H1 (cell line): ENCODE measurements at regions not wholly inside any gene's neighbourhood (a gene's known extent, or its start where the extent isn't known, plus 50 kb on each side); places are given as distances from the start of the nearest gene placed in this dataset.

Source experiments
- CTCF ChIA-PET: fragments of 300-600 bp; sonication (Branson Sonifier 250); formaldehyde crosslinking; loops from one replicate; lab custom pipeline; 2021; ENCODE audit not compliant: partially characterized antibody; lab: Charles Lee
- POLR2A ChIA-PET: fragments of 300-600 bp; sonication (Branson Sonifier 250); formaldehyde crosslinking; loops from one replicate; lab custom pipeline; 2021; ENCODE audit warnings: inconsistent platforms; ENCODE audit not compliant: partially characterized antibody; lab: Charles Lee
- DNase-seq, 2 experiments: peaks; one replicate each; pipeline versions ENCODE4 v3.0.0 to v3.0.0-alpha.2; 2010 to 2022; ENCODE audit warnings: low spot score in 2 of 2, low read depth in 1 of 2, mixed read lengths in 1 of 2
- FAIRE-seq: peaks from 2 replicates; lab custom pipeline; 2011; peaks lifted over from hg19 to GRCh38; lab: Jason Lieb, UNC
- H2AFZ ChIP-seq: 2 replicates; pipeline ENCODE4 v1.8.1; 2012; ENCODE audit warnings: low read length, inconsistent platforms
- H2AK5ac ChIP-seq: 2 replicates; pipeline ENCODE4 v1.6.1; 2013; ENCODE audit warnings: low read depth, low read length
- H2BK120ac ChIP-seq: replicated peaks from 2 replicates; pipeline ENCODE3; 2013; ENCODE audit warnings: low read depth, low read length, inconsistent platforms
- H2BK12ac ChIP-seq: 2 replicates; pipeline ENCODE4 v1.6.1; 2013; ENCODE audit warnings: low read depth, low read length
- H2BK15ac ChIP-seq: 2 replicates; pipeline ENCODE4 v1.6.1; 2013; ENCODE audit warnings: low read length
- H2BK20ac ChIP-seq: 2 replicates; pipeline ENCODE4 v1.6.1; 2013; ENCODE audit warnings: low read length
- H2BK5ac ChIP-seq: 2 replicates; pipeline ENCODE4 v1.6.1; 2013; ENCODE audit warnings: low read depth, low read length
- H3K14ac ChIP-seq: 2 replicates; pipeline ENCODE4 v1.6.1; 2013; ENCODE audit warnings: inconsistent platforms; ENCODE audit not compliant: insufficient read length
- H3K18ac ChIP-seq: 2 replicates; pipeline ENCODE4 v1.6.1; 2013; ENCODE audit warnings: low read length; ENCODE audit errors: extremely low read depth
- H3K23ac ChIP-seq: 2 replicates; pipeline ENCODE4 v1.6.1; 2013; ENCODE audit warnings: inconsistent platforms; ENCODE audit not compliant: insufficient read length
- H3K23me2 ChIP-seq: 2 replicates; pipeline ENCODE4 v1.6.1; 2013; ENCODE audit warnings: low read depth, low read length
- H3K27ac ChIP-seq: 2 replicates; pipeline ENCODE4 v1.6.1; 2011; ENCODE audit warnings: low read depth, low read length, inconsistent platforms
- H3K27me3 ChIP-seq, 4 experiments: replicated peaks in 1 of 4; 1 replicate in 1 of 4; 2 replicates in 3 of 4; pipeline versions ENCODE4 v1.6.1 to v1.8.1; 2011 to 2013; ENCODE audit warnings: low read length in 3 of 4, mild to moderate bottlenecking in 3 of 4, inconsistent platforms in 2 of 4, mixed read lengths in 2 of 4, moderate library complexity in 1 of 4; ENCODE audit not compliant: control insufficient read depth in 3 of 4, insufficient read depth in 3 of 4; ENCODE audit errors: extremely low read depth in 1 of 4
- H3K36me3 ChIP-seq, 4 experiments: 2 replicates each; pipeline versions ENCODE4 v1.6.1 to v1.8.1; 2011 to 2013; ENCODE audit warnings: mild to moderate bottlenecking in 4 of 4, low read length in 3 of 4, moderate library complexity in 2 of 4, control low read depth in 1 of 4, inconsistent platforms in 1 of 4; ENCODE audit not compliant: insufficient read depth in 4 of 4, control insufficient read depth in 2 of 4
- H3K4ac ChIP-seq: replicated peaks from 2 replicates; pipeline ENCODE3; 2013; ENCODE audit warnings: low read length, low read depth, mixed read lengths, inconsistent platforms; ENCODE audit not compliant: insufficient read length
- H3K4me1 ChIP-seq, 4 experiments: replicated peaks in 1 of 4; 1 replicate in 1 of 4; 2 replicates in 3 of 4; pipeline versions ENCODE4 v1.6.1 to v1.8.1; 2011 to 2013; ENCODE audit warnings: low read length in 3 of 4, inconsistent platforms in 2 of 4, mixed read lengths in 1 of 4; ENCODE audit not compliant: insufficient read depth in 4 of 4, control insufficient read depth in 3 of 4
- H3K4me2 ChIP-seq, 2 experiments: 2 replicates each; pipeline versions ENCODE4 v1.6.1 to v1.8.1; 2011 to 2013; ENCODE audit warnings: low read depth in 2 of 2, low read length in 2 of 2, control low read depth in 1 of 2, inconsistent platforms in 1 of 2, mild to moderate bottlenecking in 1 of 2; ENCODE audit not compliant: insufficient read depth in 1 of 2
- H3K4me3 ChIP-seq, 4 experiments: fragments of 200-600, 300-600 bp in 1 of 4; sonication (generic), shearing (Covaris generic), sonication (Bioruptor Twin) in 1 of 4; 2 replicates each; pipeline versions ENCODE4 v1.5.1 to v1.8.1; 2011 to 2016; ENCODE audit warnings: low read length in 4 of 4, low read depth in 3 of 4, control low read depth in 2 of 4, inconsistent platforms in 2 of 4, mild to moderate bottlenecking in 2 of 4, mixed read lengths in 1 of 4, moderate library complexity in 1 of 4; ENCODE audit not compliant: insufficient read depth in 2 of 4; ENCODE audit errors: extremely low read depth in 1 of 4
- H3K56ac ChIP-seq: replicated peaks from 2 replicates; pipeline ENCODE3; 2013; ENCODE audit warnings: low read depth, mild to moderate bottlenecking, mixed read lengths, low read length, inconsistent platforms; ENCODE audit not compliant: insufficient read length
- H3K79me1 ChIP-seq: 2 replicates; pipeline ENCODE4 v1.6.1; 2013; ENCODE audit warnings: low read depth, low read length, control low read depth
- H3K79me2 ChIP-seq, 2 experiments: 2 replicates each; pipeline versions ENCODE4 v1.6.1 to v1.8.1; 2012 to 2013; ENCODE audit warnings: low read length in 2 of 2, mild to moderate bottlenecking in 2 of 2, inconsistent platforms in 1 of 2; ENCODE audit not compliant: insufficient read depth in 2 of 2, control insufficient read depth in 1 of 2
- H3K9ac ChIP-seq, 4 experiments: replicated peaks in 1 of 4; 1 replicate in 1 of 4; 2 replicates in 3 of 4; pipeline versions ENCODE4 v1.6.1 to v1.8.1; 2011 to 2013; ENCODE audit warnings: low read depth in 3 of 4, low read length in 3 of 4, control low read depth in 2 of 4, mild to moderate bottlenecking in 2 of 4, moderate library complexity in 2 of 4, inconsistent platforms in 1 of 4; ENCODE audit errors: extremely low read depth in 1 of 4
- H3K9me3 ChIP-seq, 2 experiments: 2 replicates each; pipeline versions ENCODE4 v1.6.1 to v1.8.1; 2012 to 2013; ENCODE audit warnings: mild to moderate bottlenecking in 2 of 2, moderate library complexity in 2 of 2, control low read depth in 1 of 2, inconsistent platforms in 1 of 2, low read depth in 1 of 2, low read length in 1 of 2, mixed read lengths in 1 of 2; ENCODE audit not compliant: insufficient read depth in 2 of 2
- H4K20me1 ChIP-seq, 2 experiments: replicated peaks in 1 of 2; 2 replicates each; pipeline versions ENCODE3 to v1.8.1; 2011 to 2013; ENCODE audit warnings: inconsistent platforms in 2 of 2, low read length in 2 of 2, mild to moderate bottlenecking in 1 of 2; ENCODE audit not compliant: insufficient read depth in 2 of 2, control insufficient read depth in 1 of 2
- H4K5ac ChIP-seq: 2 replicates; pipeline ENCODE4 v1.6.1; 2013; ENCODE audit warnings: low read length, low read depth, mixed read lengths, inconsistent platforms; ENCODE audit not compliant: insufficient read length
- H4K8ac ChIP-seq: 2 replicates; pipeline ENCODE4 v1.8.0; 2013; ENCODE audit warnings: mild to moderate bottlenecking, moderate library complexity, low read length, inconsistent platforms; ENCODE audit not compliant: insufficient read depth; ENCODE audit errors: extremely low read depth
- H4K91ac ChIP-seq: replicated peaks from 2 replicates; pipeline ENCODE3; 2013; ENCODE audit warnings: low read length, mixed read lengths, inconsistent platforms; ENCODE audit not compliant: insufficient read length
- ATF3 ChIP-seq: IDR thresholded peaks from 2 replicates; pipeline ENCODE4 v1.6.1; 2011; ENCODE audit warnings: low read depth, mild to moderate bottlenecking, low read length; ENCODE audit not compliant: insufficient read depth
- CBX5 ChIP-seq: fragments of 300-800, 300-1000 bp; sonication (generic); IDR thresholded peaks from 2 replicates; pipeline ENCODE4 v1.7.1; 2016; ENCODE audit warnings: antibody characterized with exemption, low read length, low read depth
- CEBPB ChIP-seq: IDR thresholded peaks from 2 replicates; pipeline ENCODE4 v1.6.1; 2012; ENCODE audit warnings: low read depth, low read length
- CREB1 ChIP-seq: IDR thresholded peaks from 2 replicates; pipeline ENCODE4 v1.6.1; 2012; ENCODE audit warnings: inconsistent platforms
- GABPA ChIP-seq: IDR thresholded peaks from 2 replicates; pipeline ENCODE4 v1.6.1; 2011; ENCODE audit warnings: mild to moderate bottlenecking, low read length, moderate library complexity, borderline replicate concordance; ENCODE audit not compliant: insufficient read depth
- HDAC6 ChIP-seq: IDR thresholded peaks from one replicate; pipeline ENCODE4 v1.7.1; 2012; ENCODE audit warnings: low read depth, mild to moderate bottlenecking, inconsistent platforms, low read length, moderate library complexity
- RNF2 ChIP-seq: fragments of 200-900, 300-1000 bp; sonication (generic); IDR thresholded peaks from 2 replicates; pipeline ENCODE4 v1.7.1; 2016; ENCODE audit warnings: borderline replicate concordance, low read depth, mild to moderate bottlenecking, antibody characterized with exemption, low read length; ENCODE audit not compliant: poor library complexity, severe bottlenecking; ENCODE audit errors: missing control alignments
- SUZ12 ChIP-seq: fragments of 200-600 bp; sonication (generic); IDR thresholded peaks from 2 replicates; pipeline ENCODE4 v1.6.1; 2012; ENCODE audit warnings: mild to moderate bottlenecking, inconsistent platforms, low read length, moderate library complexity, mixed read lengths
- TBP ChIP-seq: IDR thresholded peaks from 2 replicates; pipeline ENCODE4 v1.6.1; 2011; ENCODE audit warnings: low read depth, low read length, improper control_type of control experiment
- TCF12 ChIP-seq: IDR thresholded peaks from 2 replicates; pipeline ENCODE4 v1.6.1; 2011; ENCODE audit warnings: low read depth, mild to moderate bottlenecking, low read length
- WGBS, 2 experiments: shearing (Covaris generic) in 1 of 2; methylation state at CpG; one replicate each; pipeline versions ENCODE4 v1.1.6 to v1.1.7; 2013 to 2015; ENCODE audit warnings: low lambda C conversion rate in 2 of 2, mixed read lengths in 2 of 2, inconsistent platforms in 1 of 2, low coverage in 1 of 2, missing lambda C conversion rate in 1 of 2; ENCODE audit not compliant: insufficient replicate concordance in 2 of 2, insufficient coverage in 1 of 2, insufficient read length in 1 of 2; ENCODE audit errors: extremely low coverage in 1 of 2, missing lambda C conversion rate in 1 of 2; 5-methylcytosine and 5-hydroxymethylcytosine counted together

GRCh38 chr2:107325981-107326786 lies 440.2 kb upstream of the ST6GAL2 start:
- no peak overlapping the region for H3K4me3 ChIP-seq
- no peak overlapping the region for H3K18ac ChIP-seq
- no peaks in the 10 kb centered on the region for H3K27me3 ChIP-seq
- no peak overlapping the region for H3K4ac ChIP-seq
- no peak overlapping the region for H2BK15ac ChIP-seq
- H3K9ac ChIP-seq, result no peak overlapping the region
- no peak overlapping the region; the same call in 1 of the 2 replicates for H3K27ac ChIP-seq
- no peak overlapping the region for H2BK120ac ChIP-seq
- H4K8ac ChIP-seq, result no peak overlapping the region
- no peak overlapping the region for H3K14ac ChIP-seq
- no peak overlapping the region for H4K91ac ChIP-seq
- H3K23ac ChIP-seq, result no peak overlapping the region
- no peak overlapping the region for H2BK5ac ChIP-seq
- CTCF ChIA-PET, result interaction anchor here (0.8 to 1.0 kb wide), 2 partner anchors 14 to 22 kb away, joined by 3 read pairs; no protein-coding TSS in a partner anchor
- DNase-seq (no peak), FAIRE-seq (no peak)
- H2AFZ ChIP-seq, result no peak overlapping the region
- peaks cover 0 to 3% of the 10 kb centered on the region in 2 experiments; a peak in 1 of 4 replicates for H3K9me3 ChIP-seq
- no peak for TF ChIP-seq HDAC6
- no peak for TF ChIP-seq CEBPB
- no peak for TF ChIP-seq RNF2
- TF ChIP-seq CBX5, result no peak
- no peak for TF ChIP-seq SUZ12
- no peak for TF ChIP-seq CREB1
- no peak for TF ChIP-seq TCF12
- no peak for TF ChIP-seq TBP
- TF ChIP-seq GABPA, result no peak
- TF ChIP-seq ATF3, result no peak
- no peak overlapping the region for H3K56ac ChIP-seq
- no peak overlapping the region for H2BK20ac ChIP-seq
- no peaks in the 10 kb centered on the region for H3K79me1 ChIP-seq
- H3K79me2 ChIP-seq, result no peaks in the 10 kb centered on the region
- no peaks in the 10 kb centered on the region for H3K23me2 ChIP-seq
- POLR2A ChIA-PET, result no interaction called here
- H3K36me3 ChIP-seq, result no peaks in the 10 kb centered on the region
- H3K4me1 ChIP-seq, result no peaks in the 10 kb centered on the region
- 87% methylated on average over 4 of the region's 4 CpGs; no CpG with 5 or more reads in 1 of the 2 experiments for WGBS, 2 experiments
- H2AK5ac ChIP-seq, result no peak overlapping the region
- H4K5ac ChIP-seq, result no peak overlapping the region
- H4K20me1 ChIP-seq, result no peaks in the 10 kb centered on the region
- no peak overlapping the region for H3K4me2 ChIP-seq
- H2BK12ac ChIP-seq, result no peak overlapping the region
